ENCODE measurements at regions not wholly inside any gene's neighbourhood (a gene's known extent, or its start where the extent isn't known, plus 50 kb on each side); places are given as distances from the start of the nearest gene placed in this dataset.

GRCh38 chr6:23246896-23247295, 677.5 kb downstream of the HDGFL1 start:
- TF ChIP-seq CTCF (IDR thresholded peaks at IDR 0.05) (no peak), POLR2A (IDR thresholded peaks at IDR 0.05) (no peak)

Measured in right lobe of liver (tissue), 4 donors.